ENCODE measurements at regions not wholly inside any gene's neighbourhood (a gene's known extent, or its start where the extent isn't known, plus 50 kb on each side); places are given as distances from the start of the nearest gene placed in this dataset.

DNA sequence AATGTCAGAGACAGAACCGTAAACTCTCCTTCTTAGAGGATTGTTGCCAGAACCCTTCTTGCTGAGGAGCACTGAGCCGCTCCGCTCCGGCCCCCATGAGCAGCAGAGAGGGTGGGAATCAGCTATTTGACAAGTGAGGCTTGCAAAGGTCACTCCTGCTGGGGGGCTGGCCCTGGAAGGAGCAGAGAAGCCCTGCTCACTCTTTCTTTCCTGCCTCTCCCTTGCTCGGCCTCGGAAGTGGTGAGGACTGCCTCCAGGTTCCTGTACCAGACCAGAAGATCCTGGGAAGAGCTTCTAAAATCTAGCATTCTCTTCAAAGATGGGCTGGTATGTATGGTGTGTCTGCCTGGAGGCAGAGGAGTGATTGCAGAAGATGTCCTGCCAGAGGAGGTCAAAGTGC, 168.6 kb upstream of the NECTIN1 start:
- Histone ChIP-seq H4K20me1 (ENCODE audit: control insufficient read depth, insufficient read depth, insufficient read length) (no peaks in the 10 kb centered on the region), H3K9me3 (ENCODE audit: control insufficient read depth, low read depth, low read length) (no peaks in the 10 kb centered on the region), H3K14ac (ENCODE audit: insufficient read depth, low read length) (no peak overlapping the region), H3K23me2 (ENCODE audit: insufficient read length, low read depth, low read length, poor library complexity, severe bottlenecking) (no peaks in the 10 kb centered on the region), H4K8ac (replicated peaks; ENCODE audit: insufficient read length, low read depth, low read length) (no peak overlapping the region), H2BK12ac (ENCODE audit: insufficient read length, low read depth, low read length) (no peak overlapping the region), H3K23ac (ENCODE audit: insufficient read length, low read depth, low read length) (no peak overlapping the region), H3K79me2 (ENCODE audit: insufficient read depth, low read length) (no peaks in the 10 kb centered on the region), H3K79me1 (ENCODE audit: insufficient read depth, low read depth, low read length, poor library complexity, severe bottlenecking) (no peaks in the 10 kb centered on the region), H3K9ac (ENCODE audit: extremely low read depth, insufficient read length, low read length) (no peak overlapping the region), H3K4me1 (ENCODE audit: insufficient read depth, low read length) (peaks cover 2% of the 10 kb centered on the region; the same call in 1 of the 2 replicates), H2AK5ac (ENCODE audit: insufficient read length, low read length) (no peak overlapping the region), H4K91ac (ENCODE audit: insufficient read length, low read depth, low read length) (no peak overlapping the region), H2BK15ac (ENCODE audit: low read depth, low read length) (no peak overlapping the region), H3T11ph (ENCODE audit: low read length) (no peak overlapping the region), H3K56ac (ENCODE audit: insufficient read length, low read depth, low read length) (no peak overlapping the region), H3K27ac (ENCODE audit: insufficient read length, low read depth, low read length) (no peak overlapping the region), H3K27me3 (ENCODE audit: insufficient read depth, low read length) (no peaks in the 10 kb centered on the region), H4K5ac (ENCODE audit: insufficient read length, low read depth, low read length) (no peak overlapping the region), H3K4me2 (ENCODE audit: insufficient read depth, insufficient read length, low read length) (no peak overlapping the region), H2BK5ac (ENCODE audit: insufficient read length, low read length) (no peak overlapping the region), H2BK20ac (ENCODE audit: low read depth, low read length, poor library complexity, severe bottlenecking) (no peak overlapping the region), H3K18ac (ENCODE audit: insufficient read length, low read depth, low read length) (no peak overlapping the region), H3K4ac (ENCODE audit: low read depth, low read length) (no peak overlapping the region), H2AFZ (ENCODE audit: low read length) (no peak overlapping the region), H2BK120ac (ENCODE audit: low read depth, low read length, poor library complexity, severe bottlenecking) (no peak overlapping the region)
- Mint-ChIP-seq H3K27me3 (ENCODE audit: low read depth) (peaks cover 2% of the 10 kb centered on the region; the same call in 1 of the 2 replicates), H3K4me1 (peaks cover 20 to 23% of the 10 kb centered on the region in 2 experiments), H3K27ac (no peak overlapping the region), H3K4me3 (no peak overlapping the region), H3K36me3 (ENCODE audit: insufficient read depth in 1 of 3, low read depth in 3 of 3) (no peaks in the 10 kb centered on the region), H3K9me3 (no peaks in the 10 kb centered on the region)
- TF ChIP-seq, protein P1, sequence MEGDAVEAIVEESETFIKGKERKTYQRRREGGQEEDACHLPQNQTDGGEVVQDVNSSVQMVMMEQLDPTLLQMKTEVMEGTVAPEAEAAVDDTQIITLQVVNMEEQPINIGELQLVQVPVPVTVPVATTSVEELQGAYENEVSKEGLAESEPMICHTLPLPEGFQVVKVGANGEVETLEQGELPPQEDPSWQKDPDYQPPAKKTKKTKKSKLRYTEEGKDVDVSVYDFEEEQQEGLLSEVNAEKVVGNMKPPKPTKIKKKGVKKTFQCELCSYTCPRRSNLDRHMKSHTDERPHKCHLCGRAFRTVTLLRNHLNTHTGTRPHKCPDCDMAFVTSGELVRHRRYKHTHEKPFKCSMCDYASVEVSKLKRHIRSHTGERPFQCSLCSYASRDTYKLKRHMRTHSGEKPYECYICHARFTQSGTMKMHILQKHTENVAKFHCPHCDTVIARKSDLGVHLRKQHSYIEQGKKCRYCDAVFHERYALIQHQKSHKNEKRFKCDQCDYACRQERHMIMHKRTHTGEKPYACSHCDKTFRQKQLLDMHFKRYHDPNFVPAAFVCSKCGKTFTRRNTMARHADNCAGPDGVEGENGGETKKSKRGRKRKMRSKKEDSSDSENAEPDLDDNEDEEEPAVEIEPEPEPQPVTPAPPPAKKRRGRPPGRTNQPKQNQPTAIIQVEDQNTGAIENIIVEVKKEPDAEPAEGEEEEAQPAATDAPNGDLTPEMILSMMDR (conservative IDR thresholded peaks at IDR 0.05) = no peak
- no CpG with 5 or more reads among the region's 6 CpGs for WGBS (ENCODE audit: extremely low coverage, insufficient read length, low lambda C conversion rate)
- no peak for DNase-seq
